ENCODE measurements at regions not wholly inside any gene's neighbourhood (a gene's known extent, or its start where the extent isn't known, plus 50 kb on each side); places are given as distances from the start of the nearest gene placed in this dataset.
"Not testable (repeated sequence)": the region's sequence is repeated elsewhere in the genome, so short reads cannot be mapped to it uniquely, and the experiment has no call there.

DNA sequence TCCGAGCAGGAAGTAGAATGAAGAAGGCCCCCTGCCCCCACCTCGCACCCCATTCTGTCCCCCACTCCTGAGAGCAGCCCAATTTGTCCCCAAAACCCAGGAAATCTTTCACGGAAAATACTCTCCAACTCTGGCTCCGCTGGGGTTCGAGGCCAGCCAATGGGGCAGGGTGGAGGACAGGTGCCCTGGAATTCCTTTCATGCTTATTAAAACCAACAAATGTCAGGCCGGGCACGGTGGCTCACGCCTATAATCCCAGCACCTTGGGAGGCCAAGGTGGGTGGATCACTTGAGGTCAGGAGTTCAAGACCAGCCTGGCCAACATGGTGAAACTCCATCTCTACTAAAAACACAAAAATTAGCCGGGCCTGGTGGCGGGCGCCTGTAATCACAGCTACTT, 214.9 kb downstream of the TFCP2L1 start:
- TF ChIP-seq, protein P1, sequence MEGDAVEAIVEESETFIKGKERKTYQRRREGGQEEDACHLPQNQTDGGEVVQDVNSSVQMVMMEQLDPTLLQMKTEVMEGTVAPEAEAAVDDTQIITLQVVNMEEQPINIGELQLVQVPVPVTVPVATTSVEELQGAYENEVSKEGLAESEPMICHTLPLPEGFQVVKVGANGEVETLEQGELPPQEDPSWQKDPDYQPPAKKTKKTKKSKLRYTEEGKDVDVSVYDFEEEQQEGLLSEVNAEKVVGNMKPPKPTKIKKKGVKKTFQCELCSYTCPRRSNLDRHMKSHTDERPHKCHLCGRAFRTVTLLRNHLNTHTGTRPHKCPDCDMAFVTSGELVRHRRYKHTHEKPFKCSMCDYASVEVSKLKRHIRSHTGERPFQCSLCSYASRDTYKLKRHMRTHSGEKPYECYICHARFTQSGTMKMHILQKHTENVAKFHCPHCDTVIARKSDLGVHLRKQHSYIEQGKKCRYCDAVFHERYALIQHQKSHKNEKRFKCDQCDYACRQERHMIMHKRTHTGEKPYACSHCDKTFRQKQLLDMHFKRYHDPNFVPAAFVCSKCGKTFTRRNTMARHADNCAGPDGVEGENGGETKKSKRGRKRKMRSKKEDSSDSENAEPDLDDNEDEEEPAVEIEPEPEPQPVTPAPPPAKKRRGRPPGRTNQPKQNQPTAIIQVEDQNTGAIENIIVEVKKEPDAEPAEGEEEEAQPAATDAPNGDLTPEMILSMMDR (IDR thresholded peaks at IDR 0.05) = not testable (repeated sequence)
- TF ChIP-seq EZH2 (IDR thresholded peaks at IDR 0.05; ENCODE audit: borderline replicate concordance, insufficient read depth, low read depth, low read length, poor library complexity, severe bottlenecking) = not testable (repeated sequence)

Measured in B cell (primary cell).